ENCODE measurements at regions not wholly inside any gene's neighbourhood (a gene's known extent, or its start where the extent isn't known, plus 50 kb on each side); places are given as distances from the start of the nearest gene placed in this dataset.

DNA sequence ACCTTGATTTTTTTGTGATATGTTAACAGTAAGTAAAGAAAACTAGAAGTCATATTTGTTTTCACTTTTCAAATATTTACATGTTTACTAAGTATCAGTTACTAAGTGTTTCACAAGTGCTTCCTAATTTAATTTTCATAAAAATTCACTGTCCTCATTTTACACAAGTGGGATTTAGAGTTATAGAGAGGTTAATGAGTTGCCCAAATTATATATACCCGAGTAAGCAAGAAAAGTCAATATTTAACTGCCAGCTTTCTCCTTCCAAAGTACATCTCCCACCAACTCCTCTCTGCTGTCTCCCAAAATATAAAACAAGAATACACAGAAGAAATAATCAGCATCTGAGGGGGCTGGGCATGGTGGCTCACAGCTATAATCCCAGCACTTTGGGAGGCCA, 896.7 kb upstream of the ANO3 start:
- Mint-ChIP-seq H3K4me3 (no peak overlapping the region), H3K27ac (no peak overlapping the region), H3K27me3 (ENCODE audit: low read depth) (no peaks in the 10 kb centered on the region), H3K4me1 (no peaks in the 10 kb centered on the region), H3K36me3 (no peaks in the 10 kb centered on the region), H3K9me3 (peaks cover 5% of the 10 kb centered on the region; the same call in 1 of the 2 replicates)
- POLR2A ChIA-PET: no interaction called here
- CTCF ChIA-PET: no interaction called here
- TF ChIP-seq OVOL2 (CRISPR knock-in tag; IDR thresholded peaks at IDR 0.05; ENCODE audit: borderline replicate concordance) (no peak), SMAD4 (CRISPR knock-in tag; IDR thresholded peaks at IDR 0.05) (no peak), ZNF416 (CRISPR knock-in tag; IDR thresholded peaks at IDR 0.05) (no peak), ZNF121 (CRISPR knock-in tag; IDR thresholded peaks at IDR 0.05) (no peak), ZBTB21 (CRISPR knock-in tag; IDR thresholded peaks at IDR 0.05; ENCODE audit: borderline replicate concordance) (no peak), TEAD4 (CRISPR knock-in tag; IDR thresholded peaks at IDR 0.05) (no peak), ETV6 (CRISPR knock-in tag; IDR thresholded peaks at IDR 0.05) (no peak)
- TF ChIP-seq, protein P1, sequence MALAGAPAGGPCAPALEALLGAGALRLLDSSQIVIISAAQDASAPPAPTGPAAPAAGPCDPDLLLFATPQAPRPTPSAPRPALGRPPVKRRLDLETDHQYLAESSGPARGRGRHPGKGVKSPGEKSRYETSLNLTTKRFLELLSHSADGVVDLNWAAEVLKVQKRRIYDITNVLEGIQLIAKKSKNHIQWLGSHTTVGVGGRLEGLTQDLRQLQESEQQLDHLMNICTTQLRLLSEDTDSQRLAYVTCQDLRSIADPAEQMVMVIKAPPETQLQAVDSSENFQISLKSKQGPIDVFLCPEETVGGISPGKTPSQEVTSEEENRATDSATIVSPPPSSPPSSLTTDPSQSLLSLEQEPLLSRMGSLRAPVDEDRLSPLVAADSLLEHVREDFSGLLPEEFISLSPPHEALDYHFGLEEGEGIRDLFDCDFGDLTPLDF (CRISPR knock-in tag; IDR thresholded peaks at IDR 0.05): no peak
- TF ChIP-seq, protein P2, sequence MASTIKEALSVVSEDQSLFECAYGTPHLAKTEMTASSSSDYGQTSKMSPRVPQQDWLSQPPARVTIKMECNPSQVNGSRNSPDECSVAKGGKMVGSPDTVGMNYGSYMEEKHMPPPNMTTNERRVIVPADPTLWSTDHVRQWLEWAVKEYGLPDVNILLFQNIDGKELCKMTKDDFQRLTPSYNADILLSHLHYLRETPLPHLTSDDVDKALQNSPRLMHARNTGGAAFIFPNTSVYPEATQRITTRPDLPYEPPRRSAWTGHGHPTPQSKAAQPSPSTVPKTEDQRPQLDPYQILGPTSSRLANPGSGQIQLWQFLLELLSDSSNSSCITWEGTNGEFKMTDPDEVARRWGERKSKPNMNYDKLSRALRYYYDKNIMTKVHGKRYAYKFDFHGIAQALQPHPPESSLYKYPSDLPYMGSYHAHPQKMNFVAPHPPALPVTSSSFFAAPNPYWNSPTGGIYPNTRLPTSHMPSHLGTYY (CRISPR knock-in tag; IDR thresholded peaks at IDR 0.05): no peak
- TF ChIP-seq, protein P3, sequence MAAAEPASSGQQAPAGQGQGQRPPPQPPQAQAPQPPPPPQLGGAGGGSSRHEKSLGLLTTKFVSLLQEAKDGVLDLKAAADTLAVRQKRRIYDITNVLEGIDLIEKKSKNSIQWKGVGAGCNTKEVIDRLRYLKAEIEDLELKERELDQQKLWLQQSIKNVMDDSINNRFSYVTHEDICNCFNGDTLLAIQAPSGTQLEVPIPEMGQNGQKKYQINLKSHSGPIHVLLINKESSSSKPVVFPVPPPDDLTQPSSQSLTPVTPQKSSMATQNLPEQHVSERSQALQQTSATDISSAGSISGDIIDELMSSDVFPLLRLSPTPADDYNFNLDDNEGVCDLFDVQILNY (CRISPR knock-in tag; IDR thresholded peaks at IDR 0.05): no peak
- TF ChIP-seq, protein P4, sequence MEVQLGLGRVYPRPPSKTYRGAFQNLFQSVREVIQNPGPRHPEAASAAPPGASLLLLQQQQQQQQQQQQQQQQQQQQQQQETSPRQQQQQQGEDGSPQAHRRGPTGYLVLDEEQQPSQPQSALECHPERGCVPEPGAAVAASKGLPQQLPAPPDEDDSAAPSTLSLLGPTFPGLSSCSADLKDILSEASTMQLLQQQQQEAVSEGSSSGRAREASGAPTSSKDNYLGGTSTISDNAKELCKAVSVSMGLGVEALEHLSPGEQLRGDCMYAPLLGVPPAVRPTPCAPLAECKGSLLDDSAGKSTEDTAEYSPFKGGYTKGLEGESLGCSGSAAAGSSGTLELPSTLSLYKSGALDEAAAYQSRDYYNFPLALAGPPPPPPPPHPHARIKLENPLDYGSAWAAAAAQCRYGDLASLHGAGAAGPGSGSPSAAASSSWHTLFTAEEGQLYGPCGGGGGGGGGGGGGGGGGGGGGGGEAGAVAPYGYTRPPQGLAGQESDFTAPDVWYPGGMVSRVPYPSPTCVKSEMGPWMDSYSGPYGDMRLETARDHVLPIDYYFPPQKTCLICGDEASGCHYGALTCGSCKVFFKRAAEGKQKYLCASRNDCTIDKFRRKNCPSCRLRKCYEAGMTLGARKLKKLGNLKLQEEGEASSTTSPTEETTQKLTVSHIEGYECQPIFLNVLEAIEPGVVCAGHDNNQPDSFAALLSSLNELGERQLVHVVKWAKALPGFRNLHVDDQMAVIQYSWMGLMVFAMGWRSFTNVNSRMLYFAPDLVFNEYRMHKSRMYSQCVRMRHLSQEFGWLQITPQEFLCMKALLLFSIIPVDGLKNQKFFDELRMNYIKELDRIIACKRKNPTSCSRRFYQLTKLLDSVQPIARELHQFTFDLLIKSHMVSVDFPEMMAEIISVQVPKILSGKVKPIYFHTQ (CRISPR knock-in tag; IDR thresholded peaks at IDR 0.05): no peak
- TF ChIP-seq, protein P5, sequence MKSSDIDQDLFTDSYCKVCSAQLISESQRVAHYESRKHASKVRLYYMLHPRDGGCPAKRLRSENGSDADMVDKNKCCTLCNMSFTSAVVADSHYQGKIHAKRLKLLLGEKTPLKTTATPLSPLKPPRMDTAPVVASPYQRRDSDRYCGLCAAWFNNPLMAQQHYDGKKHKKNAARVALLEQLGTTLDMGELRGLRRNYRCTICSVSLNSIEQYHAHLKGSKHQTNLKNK (CRISPR knock-in tag; IDR thresholded peaks at IDR 0.05): no peak
- TF ChIP-seq, protein P6, sequence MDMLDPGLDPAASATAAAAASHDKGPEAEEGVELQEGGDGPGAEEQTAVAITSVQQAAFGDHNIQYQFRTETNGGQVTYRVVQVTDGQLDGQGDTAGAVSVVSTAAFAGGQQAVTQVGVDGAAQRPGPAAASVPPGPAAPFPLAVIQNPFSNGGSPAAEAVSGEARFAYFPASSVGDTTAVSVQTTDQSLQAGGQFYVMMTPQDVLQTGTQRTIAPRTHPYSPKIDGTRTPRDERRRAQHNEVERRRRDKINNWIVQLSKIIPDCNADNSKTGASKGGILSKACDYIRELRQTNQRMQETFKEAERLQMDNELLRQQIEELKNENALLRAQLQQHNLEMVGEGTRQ (CRISPR knock-in tag; IDR thresholded peaks at IDR 0.05): no peak
- TF ChIP-seq, protein P7, sequence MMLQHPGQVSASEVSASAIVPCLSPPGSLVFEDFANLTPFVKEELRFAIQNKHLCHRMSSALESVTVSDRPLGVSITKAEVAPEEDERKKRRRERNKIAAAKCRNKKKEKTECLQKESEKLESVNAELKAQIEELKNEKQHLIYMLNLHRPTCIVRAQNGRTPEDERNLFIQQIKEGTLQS (CRISPR knock-in tag; conservative IDR thresholded peaks at IDR 0.05): no peak
- TF ChIP-seq, protein P8, sequence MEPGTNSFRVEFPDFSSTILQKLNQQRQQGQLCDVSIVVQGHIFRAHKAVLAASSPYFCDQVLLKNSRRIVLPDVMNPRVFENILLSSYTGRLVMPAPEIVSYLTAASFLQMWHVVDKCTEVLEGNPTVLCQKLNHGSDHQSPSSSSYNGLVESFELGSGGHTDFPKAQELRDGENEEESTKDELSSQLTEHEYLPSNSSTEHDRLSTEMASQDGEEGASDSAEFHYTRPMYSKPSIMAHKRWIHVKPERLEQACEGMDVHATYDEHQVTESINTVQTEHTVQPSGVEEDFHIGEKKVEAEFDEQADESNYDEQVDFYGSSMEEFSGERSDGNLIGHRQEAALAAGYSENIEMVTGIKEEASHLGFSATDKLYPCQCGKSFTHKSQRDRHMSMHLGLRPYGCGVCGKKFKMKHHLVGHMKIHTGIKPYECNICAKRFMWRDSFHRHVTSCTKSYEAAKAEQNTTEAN (CRISPR knock-in tag; IDR thresholded peaks at IDR 0.05): no peak
- TF ChIP-seq, protein P9, sequence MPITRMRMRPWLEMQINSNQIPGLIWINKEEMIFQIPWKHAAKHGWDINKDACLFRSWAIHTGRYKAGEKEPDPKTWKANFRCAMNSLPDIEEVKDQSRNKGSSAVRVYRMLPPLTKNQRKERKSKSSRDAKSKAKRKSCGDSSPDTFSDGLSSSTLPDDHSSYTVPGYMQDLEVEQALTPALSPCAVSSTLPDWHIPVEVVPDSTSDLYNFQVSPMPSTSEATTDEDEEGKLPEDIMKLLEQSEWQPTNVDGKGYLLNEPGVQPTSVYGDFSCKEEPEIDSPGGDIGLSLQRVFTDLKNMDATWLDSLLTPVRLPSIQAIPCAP (CRISPR knock-in tag; IDR thresholded peaks at IDR 0.05): no peak
- DNase-seq (ENCODE audit: low spot score): no peak
- no peak for ATAC-seq
